Epithelial cell of esophagus (primary cell): ENCODE measurements at regions not wholly inside any gene's neighbourhood (a gene's known extent, or its start where the extent isn't known, plus 50 kb on each side); places are given as distances from the start of the nearest gene placed in this dataset.

Experiments
- DNase-seq: peaks from one replicate; pipeline ENCODE4 v3.0.0; 2010; ENCODE audit warnings: low read depth
- H3K4me3 ChIP-seq: 2 replicates; pipeline ENCODE4 v1.5.1; 2011; ENCODE audit warnings: mild to moderate bottlenecking, low read length, control low read depth
- TF ChIP-seq, protein P1 (sequence below): IDR thresholded peaks from 2 replicates; pipeline ENCODE4 v1.5.1; 2011; ENCODE audit warnings: low read depth, mild to moderate bottlenecking, low read length, control low read depth, inconsistent platforms; ENCODE audit not compliant: insufficient read depth; ENCODE audit errors: missing control alignments

DNA sequence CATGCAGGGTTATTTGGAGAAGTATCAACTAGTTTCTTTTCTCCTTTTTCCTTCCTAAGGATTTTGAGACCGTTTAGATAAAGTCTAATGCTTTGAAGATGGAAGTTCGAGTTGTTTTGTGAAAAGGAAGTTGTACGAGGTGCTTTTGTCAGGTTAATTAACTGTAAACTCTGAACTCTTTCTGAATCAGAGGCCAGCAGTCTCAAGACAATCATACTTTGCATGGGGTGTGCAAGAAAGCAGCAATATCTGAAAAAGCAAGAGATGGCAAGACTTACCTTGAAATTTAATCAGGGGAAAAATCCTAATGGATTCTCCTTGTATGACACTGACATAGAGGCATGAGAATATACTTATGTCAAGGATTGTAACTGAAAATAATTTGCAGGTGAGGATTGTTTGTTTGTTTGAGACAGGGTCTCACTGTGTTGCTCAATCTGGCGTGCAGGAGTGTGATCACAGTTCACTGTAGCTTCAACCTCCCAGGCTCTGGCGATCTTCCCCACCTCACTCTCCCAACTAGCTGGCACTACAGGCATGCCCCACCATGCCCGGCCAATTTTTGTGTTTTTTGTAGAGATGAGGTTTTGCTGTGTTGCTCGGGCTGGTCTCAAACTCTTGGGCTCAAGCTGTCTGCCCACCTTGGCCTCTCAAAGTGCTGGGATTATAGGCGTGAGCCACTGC is 170.2 kb upstream of the HMGA2 start:
- DNase-seq = no peak
- H3K4me3 ChIP-seq = no peak overlapping the region
- TF ChIP-seq, protein P1, sequence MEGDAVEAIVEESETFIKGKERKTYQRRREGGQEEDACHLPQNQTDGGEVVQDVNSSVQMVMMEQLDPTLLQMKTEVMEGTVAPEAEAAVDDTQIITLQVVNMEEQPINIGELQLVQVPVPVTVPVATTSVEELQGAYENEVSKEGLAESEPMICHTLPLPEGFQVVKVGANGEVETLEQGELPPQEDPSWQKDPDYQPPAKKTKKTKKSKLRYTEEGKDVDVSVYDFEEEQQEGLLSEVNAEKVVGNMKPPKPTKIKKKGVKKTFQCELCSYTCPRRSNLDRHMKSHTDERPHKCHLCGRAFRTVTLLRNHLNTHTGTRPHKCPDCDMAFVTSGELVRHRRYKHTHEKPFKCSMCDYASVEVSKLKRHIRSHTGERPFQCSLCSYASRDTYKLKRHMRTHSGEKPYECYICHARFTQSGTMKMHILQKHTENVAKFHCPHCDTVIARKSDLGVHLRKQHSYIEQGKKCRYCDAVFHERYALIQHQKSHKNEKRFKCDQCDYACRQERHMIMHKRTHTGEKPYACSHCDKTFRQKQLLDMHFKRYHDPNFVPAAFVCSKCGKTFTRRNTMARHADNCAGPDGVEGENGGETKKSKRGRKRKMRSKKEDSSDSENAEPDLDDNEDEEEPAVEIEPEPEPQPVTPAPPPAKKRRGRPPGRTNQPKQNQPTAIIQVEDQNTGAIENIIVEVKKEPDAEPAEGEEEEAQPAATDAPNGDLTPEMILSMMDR = no peak

DNA sequence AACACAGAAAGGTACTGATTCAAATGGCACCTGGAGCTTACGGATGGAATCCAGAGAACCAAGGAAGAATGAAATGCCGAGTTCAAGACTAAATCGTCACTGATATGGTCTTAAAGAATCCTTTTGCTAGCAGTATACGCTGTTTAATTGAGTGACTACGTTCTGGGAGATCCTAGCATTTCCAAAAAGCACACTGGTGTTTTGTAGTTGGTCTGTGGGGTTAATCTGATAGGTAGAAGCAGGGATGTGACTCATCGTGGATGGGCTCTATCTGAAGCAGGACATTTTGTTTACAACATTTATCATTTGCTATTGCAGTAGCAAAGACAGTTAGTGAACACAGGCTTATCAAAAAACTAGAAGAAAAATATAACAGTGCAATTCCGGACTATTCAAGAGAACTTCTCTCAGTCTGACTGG is 169.2 kb upstream of the HMGA2 start:
- TF ChIP-seq, protein P1 = no peak
- H3K4me3 ChIP-seq = no peak overlapping the region
- DNase-seq = no peak

- TF ChIP-seq, protein P1 = no peak
- H3K4me3 ChIP-seq = no peak overlapping the region
- DNase-seq = no peak
Measured at GRCh38 chr12:65656156-65656882, 168.0 kb upstream of the HMGA2 start.

GRCh38 chr12:65656891-65657351 is 167.4 kb upstream of the HMGA2 start:
- TF ChIP-seq, protein P1 = no peak
- no peak overlapping the region for H3K4me3 ChIP-seq
- DNase-seq = peak; percentile 95

- TF ChIP-seq, protein P1 = no peak
- no peak for DNase-seq
- H3K4me3 ChIP-seq = no peak overlapping the region
Measured at GRCh38 chr12:65657635-65658034, 166.6 kb upstream of the HMGA2 start.

DNA sequence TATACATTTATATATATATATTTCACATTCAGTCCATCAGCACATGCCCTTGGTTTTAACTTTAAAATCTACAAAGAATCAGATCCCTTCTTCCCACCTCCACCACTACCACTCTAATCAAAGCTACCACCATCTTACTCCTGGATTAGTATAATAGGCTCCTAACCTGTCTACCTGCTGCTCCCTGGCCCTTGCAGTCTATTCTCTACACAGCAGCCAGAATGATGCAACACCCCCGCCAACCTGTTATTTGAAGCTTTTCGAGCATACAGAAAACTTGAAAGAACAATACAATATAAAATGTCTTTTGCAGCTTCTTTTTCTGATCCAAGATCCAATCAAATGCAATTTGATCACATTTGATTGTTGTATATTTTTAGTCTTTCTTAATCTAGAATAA is 165.9 kb upstream of the HMGA2 start:
- H3K4me3 ChIP-seq = no peak overlapping the region
- TF ChIP-seq, protein P1 = no peak
- no peak for DNase-seq
